ENCODE measurements at regions not wholly inside any gene's neighbourhood (a gene's known extent, or its start where the extent isn't known, plus 50 kb on each side); places are given as distances from the start of the nearest gene placed in this dataset.
"Not testable (repeated sequence)": the region's sequence is repeated elsewhere in the genome, so short reads cannot be mapped to it uniquely, and the experiment has no call there.

DNA sequence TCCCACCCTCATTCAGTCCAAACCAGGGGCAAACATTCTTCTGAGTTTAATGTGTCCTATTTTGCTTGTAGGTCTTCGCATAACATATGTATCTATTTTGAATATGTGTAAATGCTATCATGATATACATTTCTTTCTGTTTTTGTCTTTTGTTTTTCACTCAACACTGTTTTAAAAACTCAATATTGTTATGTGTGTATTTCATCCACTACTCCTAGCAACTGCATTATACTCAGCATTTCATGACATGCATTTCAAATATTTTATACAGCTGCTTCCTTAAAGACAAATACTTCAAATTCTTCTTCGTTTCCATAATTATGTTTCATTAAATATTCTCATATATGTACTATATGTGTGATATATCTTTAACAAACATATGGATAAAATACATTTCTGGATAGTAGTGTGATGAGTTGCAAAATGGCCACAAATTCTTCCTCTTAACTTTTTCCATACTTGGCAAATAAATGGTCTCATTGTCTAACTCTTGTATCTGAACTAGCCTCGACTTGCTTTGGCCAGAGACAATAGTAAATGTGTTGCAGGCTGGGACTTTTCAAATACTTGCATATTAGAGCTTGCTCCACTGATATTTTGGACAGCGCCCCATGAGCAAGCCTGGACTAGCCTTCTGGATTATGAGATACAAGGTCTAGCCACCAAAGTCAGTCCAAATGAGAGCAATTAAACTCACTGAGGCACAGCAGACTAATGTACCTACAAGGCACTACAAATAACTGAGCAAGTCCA is 539.7 kb upstream of the KCND2 start:
- TF ChIP-seq MAX (IDR thresholded peaks at IDR 0.05): no peak
- no peak for TF ChIP-seq FOSB (CRISPR knock-in tag; IDR thresholded peaks at IDR 0.05)
- no peak for TF ChIP-seq ELK1 (IDR thresholded peaks at IDR 0.05; ENCODE audit: low read depth, low read length)
- no peak for TF ChIP-seq BHLHE40 (IDR thresholded peaks at IDR 0.05; ENCODE audit: low read depth, low read length)
- no peak for TF ChIP-seq KDM5A (IDR thresholded peaks at IDR 0.05)
- no peak for TF ChIP-seq ZSCAN20 (CRISPR knock-in tag; IDR thresholded peaks at IDR 0.05)
- no peak for TF ChIP-seq RFX5 (IDR thresholded peaks at IDR 0.05)
- TF ChIP-seq TP53 (CRISPR knock-in tag; IDR thresholded peaks at IDR 0.05): no peak
- TF ChIP-seq SREBF2 (IDR thresholded peaks at IDR 0.05): no peak
- no peak for TF ChIP-seq CEBPB (IDR thresholded peaks at IDR 0.05)
- no peak for TF ChIP-seq MAFK (IDR thresholded peaks at IDR 0.05; ENCODE audit: partially characterized antibody)

DNA sequence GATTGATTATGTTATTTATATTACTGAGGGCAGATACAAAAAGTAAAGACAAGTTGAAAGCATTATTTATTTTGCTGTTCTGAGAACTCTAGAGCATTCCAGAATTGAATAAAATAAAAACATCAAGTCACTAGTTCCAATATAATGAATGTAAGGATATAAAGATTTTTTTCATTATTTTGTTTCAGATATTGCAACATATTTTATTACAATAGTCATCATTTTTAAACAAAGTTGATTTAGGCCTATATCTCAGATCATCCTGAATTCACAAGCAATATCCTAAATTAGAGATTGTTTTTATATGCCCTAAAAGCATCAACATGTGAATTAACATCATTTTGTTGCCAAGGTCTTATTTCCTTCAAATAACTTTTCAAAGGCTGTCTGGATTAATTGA is 535.6 kb upstream of the KCND2 start:
- Histone ChIP-seq H3K4me2 (no peak overlapping the region), H3K27ac (no peak overlapping the region), H3K4me3 (no peak overlapping the region), H3K9me3 (no peaks in the 10 kb centered on the region), H3K4me1 (no peaks in the 10 kb centered on the region)
- DNase-seq (ENCODE audit: low read depth in 1 of 2, low spot score in 1 of 2) (no peak), FAIRE-seq (no peak), ATAC-seq (no peak)
- CTCF ChIA-PET: no interaction called here
- POLR2A ChIA-PET: no interaction called here
- TF ChIP-seq JUNB (IDR thresholded peaks at IDR 0.05) (no peak), HOXA7 (CRISPR knock-in tag; IDR thresholded peaks at IDR 0.05) (no peak), EHF (CRISPR knock-in tag; IDR thresholded peaks at IDR 0.05) (no peak), TFCP2L1 (CRISPR knock-in tag; IDR thresholded peaks at IDR 0.05) (no peak)

More for the DNA sequence above, 539.7 kb upstream of the KCND2 start:
- Histone ChIP-seq H3K4me3 (no peak overlapping the region), H3K4me2 (no peak overlapping the region), H3K27ac (no peak overlapping the region), H3K4me1 (no peaks in the 10 kb centered on the region), H3K9me3 (no peaks in the 10 kb centered on the region)
- WGBS (ENCODE audit: missing lambda C conversion rate): 21% methylated on average over 4 of the region's 4 CpGs
- ATAC-seq (no peak), DNase-seq (ENCODE audit: low read depth in 1 of 2, low spot score in 1 of 2) (no peak), FAIRE-seq (no peak)
- POLR2A ChIA-PET: no interaction called here
- CTCF ChIA-PET: interaction anchor here (1.0 kb wide), 1 partner anchor 10 kb away, joined by 4 read pairs; no protein-coding TSS in a partner anchor

DNA sequence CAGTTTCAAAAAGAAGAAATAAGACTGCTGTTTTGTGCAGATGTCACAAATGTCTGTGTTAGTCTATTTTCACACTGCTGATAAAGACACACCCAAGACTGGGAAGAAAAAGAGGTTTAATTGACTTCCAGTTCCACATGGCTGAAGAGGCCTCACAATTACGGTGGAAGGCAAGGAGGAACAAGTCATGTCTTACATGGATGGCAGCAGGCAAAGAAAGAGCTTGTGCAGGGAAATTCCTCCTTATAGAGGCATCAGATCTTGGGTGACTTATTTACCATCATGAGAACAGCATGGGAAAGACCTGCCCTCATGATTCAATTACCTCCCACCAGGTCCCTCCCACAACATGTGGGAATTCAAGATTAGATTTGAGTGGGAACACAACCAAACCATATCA is 527.7 kb upstream of the KCND2 start:
- DNase-seq (ENCODE audit: low read depth in 1 of 2, low spot score in 1 of 2); FAIRE-seq; H3K4me1 ChIP-seq; POLR2A ChIA-PET; ATAC-seq; H3K9me3 ChIP-seq; H3K4me2 ChIP-seq; H3K27ac ChIP-seq; CTCF ChIA-PET; H3K4me3 ChIP-seq: not testable (repeated sequence)
- 0% methylated on average over 1 of the region's 1 CpG for WGBS (ENCODE audit: missing lambda C conversion rate)

DNA sequence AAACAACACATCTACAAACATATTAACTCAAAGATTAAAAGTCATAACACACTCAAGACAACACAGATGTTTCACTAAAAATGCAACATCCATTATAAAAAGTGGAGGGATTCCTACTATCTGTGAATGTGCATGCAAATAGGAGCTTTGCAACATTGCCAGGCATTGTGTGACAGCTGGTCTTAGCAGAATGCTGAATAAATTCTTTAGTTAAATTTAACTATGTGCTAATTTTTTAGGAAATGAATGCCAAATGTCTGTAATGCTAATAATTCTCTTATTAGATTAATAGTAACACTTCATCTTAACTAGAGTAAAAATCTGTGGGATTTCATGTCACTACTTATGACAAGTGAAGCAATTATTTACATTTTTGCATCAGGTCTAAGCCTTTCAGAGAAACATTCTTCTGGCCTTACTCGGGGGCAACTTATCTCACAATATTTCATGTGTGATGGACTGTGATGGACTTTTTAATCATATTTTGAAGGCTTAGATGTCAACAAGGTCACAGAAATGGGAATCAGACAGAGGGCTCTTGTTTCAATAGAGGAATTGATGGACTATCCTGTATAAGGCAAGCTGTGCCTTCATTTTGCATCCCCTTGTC is 524.6 kb upstream of the KCND2 start:
- POLR2A ChIA-PET: no interaction called here
- Histone ChIP-seq H3K9me3 (no peaks in the 10 kb centered on the region), H3K27ac (no peak overlapping the region), H3K4me3 (no peak overlapping the region), H3K4me1 (no peaks in the 10 kb centered on the region), H3K4me2 (no peak overlapping the region)
- FAIRE-seq (no peak), DNase-seq (ENCODE audit: low read depth in 1 of 2, low spot score in 1 of 2) (no peak), ATAC-seq (no peak)
- CTCF ChIA-PET: no interaction called here
- WGBS (ENCODE audit: missing lambda C conversion rate): 8% methylated on average over 1 of the region's 1 CpG
- no peak for TF ChIP-seq EHMT2 (IDR thresholded peaks at IDR 0.05; ENCODE audit: low read depth)
- TF ChIP-seq CEBPB (IDR thresholded peaks at IDR 0.05): no peak
- TF ChIP-seq ZNF302 (CRISPR knock-in tag; IDR thresholded peaks at IDR 0.05): no peak
- no peak for TF ChIP-seq ZFP36 (IDR thresholded peaks at IDR 0.05; ENCODE audit: borderline replicate concordance, partially characterized antibody)
- TF ChIP-seq GATA3 (IDR thresholded peaks at IDR 0.05; ENCODE audit: borderline replicate concordance): no peak
- no peak for TF ChIP-seq TFCP2L1 (CRISPR knock-in tag; IDR thresholded peaks at IDR 0.05)
- TF ChIP-seq, protein P1, sequence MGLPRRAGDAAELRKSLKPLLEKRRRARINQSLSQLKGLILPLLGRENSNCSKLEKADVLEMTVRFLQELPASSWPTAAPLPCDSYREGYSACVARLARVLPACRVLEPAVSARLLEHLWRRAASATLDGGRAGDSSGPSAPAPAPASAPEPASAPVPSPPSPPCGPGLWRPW (IDR thresholded peaks at IDR 0.05): no peak
- TF ChIP-seq MAX (IDR thresholded peaks at IDR 0.05): no peak
- TF ChIP-seq JUN (IDR thresholded peaks at IDR 0.05): no peak
- TF ChIP-seq JUNB (IDR thresholded peaks at IDR 0.05): no peak
- TF ChIP-seq HOXA7 (CRISPR knock-in tag; IDR thresholded peaks at IDR 0.05): no peak
- no peak for TF ChIP-seq PHF8 (IDR thresholded peaks at IDR 0.05; ENCODE audit: borderline replicate concordance, low read depth)
